B cell (primary cell): ENCODE measurements at regions not wholly inside any gene's neighbourhood (a gene's known extent, or its start where the extent isn't known, plus 50 kb on each side); places are given as distances from the start of the nearest gene placed in this dataset.

ENCODE experiments used
- ATAC-seq: fragments of 200-7000 bp; cut with Tn5 transposase; one replicate; pipeline ENCODE4 v1.10.0; 2021; ENCODE audit warnings: low read depth, mild to moderate bottlenecking, moderate number of reproducible peaks, moderate library complexity
- CTCF ChIA-PET: fragments of 350-600 bp; sonication (Branson Sonifier 250); formaldehyde crosslinking; loops from one replicate; lab custom pipeline; 2021; ENCODE audit warnings: antibody characterized with exemption, inconsistent platforms; lab: Charles Lee
- POLR2A ChIA-PET: fragments of 350-600 bp; sonication (Branson Sonifier 250); formaldehyde crosslinking; loops from one replicate; lab custom pipeline; 2021; ENCODE audit warnings: antibody characterized with exemption; lab: Charles Lee
- DNase-seq: peaks from one replicate; pipeline ENCODE4 v3.0.0; 2013
- H2AFZ ChIP-seq: 2 replicates; pipeline ENCODE4 v1.6.1; 2012; ENCODE audit warnings: mild to moderate bottlenecking, low read depth, low read length; ENCODE audit not compliant: insufficient read depth, poor library complexity, severe bottlenecking
- H3K27ac ChIP-seq, 2 donors: 1 replicate in 1 of 2; 2 replicates in 1 of 2; pipeline ENCODE4 v1.5.1; 2012 to 2013; ENCODE audit warnings: low read length in 2 of 2, mild to moderate bottlenecking in 2 of 2, moderate library complexity in 1 of 2
- H3K27me3 ChIP-seq, 4 experiments: fragments of 200-600 bp in 1 of 4; sonication (generic) in 1 of 4; replicated peaks in 1 of 4; 1 replicate in 2 of 4; 2 replicates in 2 of 4; pipeline versions ENCODE4 v1.6.1 to v1.7.0; 2013 to 2016; ENCODE audit warnings: low read length in 3 of 4, mild to moderate bottlenecking in 2 of 4, mixed read lengths in 1 of 4, moderate library complexity in 1 of 4; ENCODE audit not compliant: insufficient read depth in 4 of 4, control insufficient read depth in 3 of 4; ENCODE audit errors: control extremely low read depth in 1 of 4
- H3K36me3 ChIP-seq, 2 experiments: replicated peaks in 1 of 2; 1 replicate in 1 of 2; 2 replicates in 1 of 2; pipeline versions ENCODE4 v1.6.1 to v1.7.1; 2013; ENCODE audit warnings: low read length in 1 of 2; ENCODE audit not compliant: insufficient read depth in 2 of 2, control insufficient read depth in 1 of 2; ENCODE audit errors: control extremely low read depth in 1 of 2, extremely low read depth in 1 of 2
- H3K4me1 ChIP-seq, 2 donors: fragments of 200-600 bp in 1 of 2; sonication (generic) in 1 of 2; 1 replicate in 1 of 2; 2 replicates in 1 of 2; pipeline versions ENCODE4 v1.5.1 to v1.6.1; 2013 to 2017; ENCODE audit warnings: low read length in 2 of 2; ENCODE audit not compliant: control insufficient read depth in 2 of 2, insufficient read depth in 2 of 2
- H3K4me2 ChIP-seq: replicated peaks from 2 replicates; pipeline ENCODE3; 2012; ENCODE audit warnings: mild to moderate bottlenecking, low read depth, low read length; ENCODE audit not compliant: poor library complexity, severe bottlenecking
- H3K4me3 ChIP-seq, 5 experiments: fragments of 200-600 bp in 1 of 5; sonication (generic) in 1 of 5; 1 replicate in 3 of 5; 2 replicates in 2 of 5; pipeline versions ENCODE4 v1.5.1 to v1.7.0; 2011 to 2016; ENCODE audit warnings: low read length in 4 of 5, mild to moderate bottlenecking in 4 of 5, low read depth in 2 of 5, control low read depth in 1 of 5, moderate library complexity in 1 of 5; ENCODE audit not compliant: insufficient read depth in 1 of 5; ENCODE audit errors: control extremely low read depth in 1 of 5, extremely low read depth in 1 of 5
- H3K79me2 ChIP-seq: fragments of 200-600 bp; sonication (generic); one replicate; pipeline ENCODE4 v1.6.0; 2016; ENCODE audit warnings: low read length; ENCODE audit not compliant: control insufficient read depth, insufficient read depth
- H3K9ac ChIP-seq: fragments of 200-600 bp; sonication (generic); 2 replicates; pipeline ENCODE4 v1.6.1; 2017; ENCODE audit warnings: mild to moderate bottlenecking, low read length, moderate library complexity
- H3K9me3 ChIP-seq, 3 donors: one replicate each; pipeline versions ENCODE4 v1.6.1 to v1.7.1; 2013; ENCODE audit warnings: low read length in 2 of 3; ENCODE audit not compliant: control insufficient read depth in 2 of 3, insufficient read depth in 1 of 3; ENCODE audit errors: control extremely low read depth in 1 of 3
- H4K20me1 ChIP-seq: 2 replicates; pipeline ENCODE4 v1.6.0; 2012; ENCODE audit warnings: mild to moderate bottlenecking, low read length; ENCODE audit not compliant: insufficient read depth, control insufficient read depth, poor library complexity, severe bottlenecking
- H3K27ac Mint-ChIP-seq: one replicate; pipeline ENCODE4 v1.8.0; 2021; ENCODE audit warnings: mixed read lengths
- H3K27me3 Mint-ChIP-seq: one replicate; pipeline ENCODE4 v1.8.0; 2021; ENCODE audit warnings: mixed read lengths
- H3K4me1 Mint-ChIP-seq: one replicate; pipeline ENCODE4 v1.8.0; 2021; ENCODE audit warnings: mixed read lengths
- H3K4me3 Mint-ChIP-seq: one replicate; pipeline ENCODE4 v1.8.0; 2021; ENCODE audit warnings: mixed read lengths
- H3K9me3 Mint-ChIP-seq: one replicate; pipeline ENCODE4 v1.8.0; 2022; ENCODE audit warnings: mixed read lengths; ENCODE audit not compliant: insufficient read depth
- CTCF ChIP-seq: fragments of 200-600 bp; IDR thresholded peaks from one replicate; pipeline ENCODE4 v1.8.0; 2022; ENCODE audit warnings: antibody characterized with exemption, mild to moderate bottlenecking
- EZH2 ChIP-seq: IDR thresholded peaks from 2 replicates; pipeline ENCODE4 v1.6.1; 2012; ENCODE audit warnings: borderline replicate concordance, low read depth, mild to moderate bottlenecking, moderate library complexity, low read length; ENCODE audit not compliant: insufficient read depth, poor library complexity, severe bottlenecking
- WGBS: methylation state at CpG from one replicate; pipeline ENCODE4 v1.1.5; 2013; ENCODE audit warnings: missing lambda C conversion rate; ENCODE audit not compliant: insufficient coverage; 5-methylcytosine and 5-hydroxymethylcytosine counted together
- intact Hi-C: fragments of 100-400 bp; cut with micrococcal nuclease; formaldehyde crosslinking; loops from one replicate; pipeline ENCODE4 v1.10.0; 2022

DNA sequence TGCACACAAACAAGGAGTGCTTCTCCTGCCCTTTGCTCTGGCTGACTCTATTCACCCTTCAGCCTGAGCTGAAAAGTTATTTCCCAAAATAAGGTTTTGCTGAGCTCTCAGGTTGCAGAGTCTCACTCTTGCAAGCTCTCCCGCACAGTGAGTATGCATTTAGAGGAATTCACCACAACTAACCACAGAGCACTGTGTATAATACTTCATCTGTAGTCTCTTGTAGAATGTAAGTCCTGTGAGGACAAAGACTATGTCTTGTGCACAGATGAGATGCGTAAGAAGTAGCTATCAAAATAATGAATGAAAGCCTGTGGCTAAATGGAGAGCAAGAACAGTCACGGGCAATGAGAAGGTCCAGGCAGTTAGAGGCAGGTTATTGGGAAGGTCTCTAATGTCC is 156.5 kb upstream of the SLCO3A1 start:
- no peaks in the 10 kb centered on the region for H3K27me3 ChIP-seq
- no peak overlapping the region for H3K9ac ChIP-seq
- H3K9me3 ChIP-seq = no peaks in the 10 kb centered on the region
- Mint-ChIP-seq H3K27me3 (no peaks in the 10 kb centered on the region), H3K4me3 (no peak overlapping the region), H3K4me1 (no peaks in the 10 kb centered on the region), H3K27ac (no peak overlapping the region), H3K9me3 (no peaks in the 10 kb centered on the region)
- no peaks in the 10 kb centered on the region for H3K4me1 ChIP-seq
- DNase-seq (no peak), ATAC-seq (no peak)
- CTCF ChIA-PET = no interaction called here
- H3K79me2 ChIP-seq = no peaks in the 10 kb centered on the region
- intact Hi-C loops = no loop called here
- no peaks in the 10 kb centered on the region for H4K20me1 ChIP-seq
- H3K36me3 ChIP-seq = no peaks in the 10 kb centered on the region
- H3K27ac ChIP-seq = no peak overlapping the region
- no peak overlapping the region for H2AFZ ChIP-seq
- TF ChIP-seq CTCF (no peak), EZH2 (no peak)
- 84% methylated on average over 2 of the region's 3 CpGs for WGBS
- POLR2A ChIA-PET = no interaction called here
- H3K4me2 ChIP-seq = no peak overlapping the region
- no peak overlapping the region for H3K4me3 ChIP-seq

DNA sequence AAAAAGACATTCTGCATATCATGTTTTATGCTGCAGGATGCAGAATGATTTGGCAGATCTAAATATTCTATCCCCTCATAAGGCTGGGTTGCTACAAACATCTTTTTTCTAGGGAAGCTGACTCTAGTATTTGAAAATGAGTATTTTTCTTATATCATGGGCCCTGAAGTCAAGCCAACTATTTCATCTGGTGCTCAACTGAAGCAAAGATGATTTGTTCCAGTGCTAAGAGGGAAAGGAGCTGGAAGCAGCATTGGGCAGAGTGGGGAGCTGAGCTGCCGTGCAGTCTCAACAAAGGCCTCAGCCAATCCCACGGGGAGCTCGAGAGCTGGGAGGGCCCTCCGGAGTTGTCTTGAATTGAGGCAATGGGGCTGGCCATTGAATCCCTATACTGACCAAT is 155.3 kb upstream of the SLCO3A1 start:
- ChIA-PET POLR2A (no interaction called here), CTCF (no interaction called here)
- Mint-ChIP-seq H3K4me1 (no peaks in the 10 kb centered on the region), H3K27me3 (no peaks in the 10 kb centered on the region), H3K4me3 (no peak overlapping the region), H3K27ac (no peak overlapping the region), H3K9me3 (no peaks in the 10 kb centered on the region)
- H3K9me3 ChIP-seq = no peaks in the 10 kb centered on the region
- WGBS = 87% methylated on average over 3 of the region's 4 CpGs
- no peak overlapping the region for H3K4me3 ChIP-seq
- H3K79me2 ChIP-seq = no peaks in the 10 kb centered on the region
- no peaks in the 10 kb centered on the region for H4K20me1 ChIP-seq
- intact Hi-C loops = no loop called here
- H3K9ac ChIP-seq = no peak overlapping the region
- no peak overlapping the region for H3K27ac ChIP-seq
- no peak overlapping the region for H3K4me2 ChIP-seq
- no peak for TF ChIP-seq CTCF
- no peak for TF ChIP-seq EZH2
- H2AFZ ChIP-seq = no peak overlapping the region
- H3K36me3 ChIP-seq = no peaks in the 10 kb centered on the region
- ATAC-seq = no peak
- no peaks in the 10 kb centered on the region for H3K4me1 ChIP-seq
- H3K27me3 ChIP-seq = no peaks in the 10 kb centered on the region
- DNase-seq = no peak
